ENCODE measurements at regions not wholly inside any gene's neighbourhood (a gene's known extent, or its start where the extent isn't known, plus 50 kb on each side); places are given as distances from the start of the nearest gene placed in this dataset.

GRCh38 chr20:51140671-51141070, 117.8 kb upstream of the KCNG1 start:
- TF ChIP-seq, protein P1, sequence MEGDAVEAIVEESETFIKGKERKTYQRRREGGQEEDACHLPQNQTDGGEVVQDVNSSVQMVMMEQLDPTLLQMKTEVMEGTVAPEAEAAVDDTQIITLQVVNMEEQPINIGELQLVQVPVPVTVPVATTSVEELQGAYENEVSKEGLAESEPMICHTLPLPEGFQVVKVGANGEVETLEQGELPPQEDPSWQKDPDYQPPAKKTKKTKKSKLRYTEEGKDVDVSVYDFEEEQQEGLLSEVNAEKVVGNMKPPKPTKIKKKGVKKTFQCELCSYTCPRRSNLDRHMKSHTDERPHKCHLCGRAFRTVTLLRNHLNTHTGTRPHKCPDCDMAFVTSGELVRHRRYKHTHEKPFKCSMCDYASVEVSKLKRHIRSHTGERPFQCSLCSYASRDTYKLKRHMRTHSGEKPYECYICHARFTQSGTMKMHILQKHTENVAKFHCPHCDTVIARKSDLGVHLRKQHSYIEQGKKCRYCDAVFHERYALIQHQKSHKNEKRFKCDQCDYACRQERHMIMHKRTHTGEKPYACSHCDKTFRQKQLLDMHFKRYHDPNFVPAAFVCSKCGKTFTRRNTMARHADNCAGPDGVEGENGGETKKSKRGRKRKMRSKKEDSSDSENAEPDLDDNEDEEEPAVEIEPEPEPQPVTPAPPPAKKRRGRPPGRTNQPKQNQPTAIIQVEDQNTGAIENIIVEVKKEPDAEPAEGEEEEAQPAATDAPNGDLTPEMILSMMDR (IDR thresholded peaks at IDR 0.05) = no peak
- TF ChIP-seq EZH2phosphoT487 (IDR thresholded peaks at IDR 0.05) = no peak
- TF ChIP-seq EZH2 (IDR thresholded peaks at IDR 0.05) = no peak
